ENCODE measurements at regions not wholly inside any gene's neighbourhood (a gene's known extent, or its start where the extent isn't known, plus 50 kb on each side); places are given as distances from the start of the nearest gene placed in this dataset.
"Not testable (repeated sequence)": the region's sequence is repeated elsewhere in the genome, so short reads cannot be mapped to it uniquely, and the experiment has no call there.

GRCh38 chr3:143175940-143176894 is 56.6 kb downstream of the CHST2 start:
- Mint-ChIP-seq H3K9me3 (peaks cover 23% of the 10 kb centered on the region), H3K4me1 (ENCODE audit: low read depth) (peaks cover 41% of the 10 kb centered on the region)
- not testable (repeated sequence) for H3K36me3 Mint-ChIP-seq (ENCODE audit: insufficient read depth); H3K27me3 Mint-ChIP-seq (ENCODE audit: low read depth); ATAC-seq; H3K4me3 Mint-ChIP-seq; DNase-seq

GRCh38 chr3:143177965-143178364 is 58.4 kb downstream of the CHST2 start:
- not testable (repeated sequence) for H3K36me3 Mint-ChIP-seq (ENCODE audit: insufficient read depth); H3K4me3 Mint-ChIP-seq; DNase-seq; H3K27me3 Mint-ChIP-seq (ENCODE audit: low read depth)
- H3K9me3 Mint-ChIP-seq = peaks cover 22% of the 10 kb centered on the region
- peaks cover 26% of the 10 kb centered on the region for H3K4me1 Mint-ChIP-seq (ENCODE audit: low read depth)
- peak in 1 of 2 donors; percentile 50 for ATAC-seq

- Mint-ChIP-seq H3K4me1 (ENCODE audit: low read depth) (peaks cover 20% of the 10 kb centered on the region), H3K9me3 (peaks cover 14% of the 10 kb centered on the region)
These were observed 59.4 kb downstream of the CHST2 start for GRCh38 chr3:143178775-143179548.

DNA sequence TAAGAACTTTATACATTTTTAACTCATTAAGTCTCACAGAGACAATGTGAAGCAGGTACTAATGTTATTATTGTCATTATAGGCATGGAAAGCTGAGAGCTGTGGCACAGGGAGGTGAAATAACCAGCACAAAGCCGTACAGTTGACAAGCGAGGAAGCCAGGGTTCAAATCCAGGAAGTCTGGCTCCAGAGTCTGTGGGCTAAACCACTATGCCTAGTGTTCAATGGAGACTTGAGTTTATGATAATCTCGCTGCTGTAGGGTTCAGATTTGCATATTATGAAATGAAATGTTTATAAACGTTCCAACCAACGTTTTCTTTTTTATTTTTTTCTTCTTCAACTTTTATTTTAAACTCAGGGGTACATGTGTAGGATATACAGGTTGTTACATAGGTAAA is 60.0 kb downstream of the CHST2 start:
- Mint-ChIP-seq H3K36me3 (ENCODE audit: insufficient read depth) (peaks cover 3% of the 10 kb centered on the region), H3K4me1 (ENCODE audit: low read depth) (peaks cover 14% of the 10 kb centered on the region), H3K4me3 (no peak overlapping the region), H3K27me3 (ENCODE audit: low read depth) (no peaks in the 10 kb centered on the region), H3K9me3 (peaks cover 9% of the 10 kb centered on the region)
- DNase-seq (no peak), ATAC-seq (no peak)

More at GRCh38 chr3:143178775-143179548, 59.4 kb downstream of the CHST2 start:
- H3K36me3 Mint-ChIP-seq (ENCODE audit: insufficient read depth); DNase-seq; H3K27me3 Mint-ChIP-seq (ENCODE audit: low read depth); H3K4me3 Mint-ChIP-seq; ATAC-seq: not testable (repeated sequence)

GRCh38 chr3:143180860-143181259 is 61.3 kb downstream of the CHST2 start:
- DNase-seq; H3K36me3 Mint-ChIP-seq (ENCODE audit: insufficient read depth); H3K9me3 Mint-ChIP-seq; H3K27me3 Mint-ChIP-seq (ENCODE audit: low read depth); ATAC-seq; H3K4me3 Mint-ChIP-seq; H3K4me1 Mint-ChIP-seq (ENCODE audit: low read depth): not testable (repeated sequence)

DNA sequence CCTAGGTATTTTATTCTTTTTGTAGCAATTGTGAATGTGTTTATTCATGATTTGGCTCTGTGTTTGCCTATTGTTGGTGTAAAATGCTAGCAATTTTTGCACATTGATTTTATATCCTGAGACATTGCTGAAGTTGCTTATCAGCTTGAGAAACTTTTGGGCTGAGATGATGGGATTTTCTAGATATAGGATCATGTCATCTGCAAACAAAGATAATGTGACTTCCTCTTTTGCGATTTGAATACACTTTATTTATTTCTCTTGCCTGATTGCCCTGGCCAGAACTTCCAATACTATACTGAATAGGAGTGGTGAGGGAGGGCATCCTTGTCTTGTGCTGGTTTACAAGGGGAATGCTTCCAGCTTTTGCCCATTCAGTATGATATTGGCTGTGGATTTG is 62.4 kb downstream of the CHST2 start:
- H3K4me1 Mint-ChIP-seq (ENCODE audit: low read depth); H3K9me3 Mint-ChIP-seq; H3K36me3 Mint-ChIP-seq (ENCODE audit: insufficient read depth); H3K27me3 Mint-ChIP-seq (ENCODE audit: low read depth); DNase-seq; ATAC-seq; H3K4me3 Mint-ChIP-seq: not testable (repeated sequence)

DNA sequence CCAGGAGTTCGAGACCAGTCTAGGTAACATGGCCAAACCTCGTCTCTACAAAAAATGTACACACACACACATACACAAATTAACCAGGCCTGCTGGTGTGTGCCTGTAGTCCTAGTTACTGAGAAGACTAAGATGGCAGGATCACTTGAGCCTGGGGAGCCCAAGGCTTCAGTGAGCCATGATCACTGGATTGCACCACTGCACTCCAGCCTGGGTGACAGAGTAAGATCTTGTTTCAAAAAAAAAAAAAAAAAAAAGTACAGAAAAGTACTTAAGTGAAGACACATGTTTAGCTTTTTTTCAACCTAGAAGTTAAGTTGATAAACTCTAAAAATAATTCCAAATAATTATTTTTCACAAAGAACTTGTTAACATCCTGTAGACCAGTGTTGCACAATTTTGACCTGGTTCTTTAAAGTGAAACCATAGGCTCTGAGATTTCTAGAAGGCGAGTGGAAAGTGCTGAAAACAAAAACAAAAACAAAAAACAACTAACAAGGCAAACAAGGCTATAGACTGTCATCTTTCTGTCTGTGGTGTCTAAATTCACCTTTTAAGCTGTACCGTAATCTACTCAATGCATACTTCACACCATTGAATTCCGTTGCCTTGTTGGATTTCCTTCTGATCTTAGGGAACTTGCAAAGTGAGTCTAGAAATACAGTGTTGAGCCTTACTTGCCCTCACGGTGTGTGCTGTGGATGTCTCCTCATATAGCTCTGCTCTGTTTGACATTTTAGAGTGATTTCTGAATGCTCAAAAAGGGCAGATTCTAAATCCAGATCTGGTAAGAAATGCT is 63.5 kb downstream of the CHST2 start:
- no peaks in the 10 kb centered on the region for H3K27me3 Mint-ChIP-seq (ENCODE audit: low read depth)
- ATAC-seq (no peak), DNase-seq (no peak)
- peaks cover 7% of the 10 kb centered on the region for H3K4me1 Mint-ChIP-seq (ENCODE audit: low read depth)
- H3K36me3 Mint-ChIP-seq (ENCODE audit: insufficient read depth) = peaks cover 3% of the 10 kb centered on the region
- peaks cover 9% of the 10 kb centered on the region for H3K9me3 Mint-ChIP-seq
- H3K4me3 Mint-ChIP-seq = no peak overlapping the region

- no peak for ATAC-seq
- peaks cover 7% of the 10 kb centered on the region for H3K4me1 Mint-ChIP-seq (ENCODE audit: low read depth)
- peaks cover 3% of the 10 kb centered on the region for H3K36me3 Mint-ChIP-seq (ENCODE audit: insufficient read depth)
- H3K4me3 Mint-ChIP-seq = no peak overlapping the region
- DNase-seq = no peak
- H3K27me3 Mint-ChIP-seq (ENCODE audit: low read depth) = no peaks in the 10 kb centered on the region
- peaks cover 9% of the 10 kb centered on the region for H3K9me3 Mint-ChIP-seq
These were observed 64.0 kb downstream of the CHST2 start for GRCh38 chr3:143183665-143183964.

DNA sequence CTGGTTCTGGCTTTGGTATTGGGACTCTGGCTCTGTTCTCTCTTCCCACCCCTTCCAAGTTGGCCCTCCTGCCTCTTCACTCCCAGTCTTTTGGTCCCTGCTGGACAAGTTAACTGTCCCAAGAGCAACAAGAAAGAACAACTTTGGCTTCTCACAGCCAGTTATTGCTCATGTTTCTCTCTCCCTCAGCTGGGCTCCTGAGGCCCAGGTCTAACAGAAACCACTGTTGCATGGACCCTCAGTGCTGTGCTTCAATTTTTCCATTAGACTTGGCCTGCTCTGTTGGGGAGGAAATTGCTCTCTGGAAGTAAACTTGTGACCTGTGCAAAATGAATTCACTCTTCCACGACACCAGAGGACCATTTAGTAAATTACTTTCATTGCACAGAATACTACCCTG is 64.5 kb downstream of the CHST2 start:
- Mint-ChIP-seq H3K4me1 (ENCODE audit: low read depth) (peaks cover 7% of the 10 kb centered on the region), H3K27me3 (ENCODE audit: low read depth) (no peaks in the 10 kb centered on the region), H3K4me3 (no peak overlapping the region), H3K36me3 (ENCODE audit: insufficient read depth) (peaks cover 3% of the 10 kb centered on the region), H3K9me3 (peaks cover 9% of the 10 kb centered on the region)
- DNase-seq (no peak), ATAC-seq (no peak)

GRCh38 chr3:143185401-143185800 is 65.8 kb downstream of the CHST2 start:
- peaks cover 4% of the 10 kb centered on the region for H3K9me3 Mint-ChIP-seq
- ATAC-seq = no peak
- DNase-seq = no peak
- peaks cover 4% of the 10 kb centered on the region for H3K4me1 Mint-ChIP-seq (ENCODE audit: low read depth)
- no peaks in the 10 kb centered on the region for H3K27me3 Mint-ChIP-seq (ENCODE audit: low read depth)
- no peak overlapping the region for H3K4me3 Mint-ChIP-seq
- peaks cover 3% of the 10 kb centered on the region for H3K36me3 Mint-ChIP-seq (ENCODE audit: insufficient read depth)

- H3K4me1 Mint-ChIP-seq (ENCODE audit: low read depth) = peaks cover 19% of the 10 kb centered on the region
- H3K27me3 Mint-ChIP-seq (ENCODE audit: low read depth) = no peaks in the 10 kb centered on the region
These were observed 67.5 kb downstream of the CHST2 start for GRCh38 chr3:143187111-143187510.

DNA sequence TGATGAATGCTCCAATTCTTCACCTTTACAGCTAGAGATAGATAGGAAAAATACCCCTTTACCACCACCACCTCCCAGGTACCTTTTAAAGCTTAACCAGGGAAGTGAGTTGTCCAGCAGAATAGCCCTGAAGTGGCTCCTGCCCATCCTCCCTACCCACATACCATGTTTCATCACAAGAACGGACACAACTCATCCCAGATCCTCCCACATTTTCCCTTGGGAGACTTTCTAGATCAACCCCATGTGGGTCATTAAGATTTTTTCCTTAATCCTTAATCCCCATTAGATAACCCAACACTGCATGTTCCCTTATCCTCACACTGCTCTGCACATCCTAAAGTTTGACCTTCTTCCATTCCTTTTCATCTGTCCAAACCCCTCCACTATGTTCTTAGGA is 69.3 kb downstream of the CHST2 start:
- DNase-seq (no peak), ATAC-seq (no peak)
- Mint-ChIP-seq H3K27me3 (ENCODE audit: low read depth) (no peaks in the 10 kb centered on the region), H3K4me3 (no peak overlapping the region), H3K9me3 (peaks cover 7% of the 10 kb centered on the region), H3K4me1 (ENCODE audit: low read depth) (peaks cover 24% of the 10 kb centered on the region), H3K36me3 (ENCODE audit: insufficient read depth) (no peaks in the 10 kb centered on the region)

More at GRCh38 chr3:143187111-143187510, 67.5 kb downstream of the CHST2 start:
- Mint-ChIP-seq H3K9me3 (no peaks in the 10 kb centered on the region), H3K4me3 (no peak overlapping the region), H3K36me3 (ENCODE audit: insufficient read depth) (no peaks in the 10 kb centered on the region)
- ATAC-seq (no peak), DNase-seq (no peak)

- peaks cover 24% of the 10 kb centered on the region for H3K4me1 Mint-ChIP-seq (ENCODE audit: low read depth)
- no peaks in the 10 kb centered on the region for H3K36me3 Mint-ChIP-seq (ENCODE audit: insufficient read depth)
- no peak for DNase-seq
- ATAC-seq = no peak
- H3K4me3 Mint-ChIP-seq = no peak overlapping the region
- H3K9me3 Mint-ChIP-seq = peaks cover 7% of the 10 kb centered on the region
- no peaks in the 10 kb centered on the region for H3K27me3 Mint-ChIP-seq (ENCODE audit: low read depth)
These were observed 70.5 kb downstream of the CHST2 start for GRCh38 chr3:143190101-143190500.

- H3K36me3 Mint-ChIP-seq (ENCODE audit: insufficient read depth) = no peaks in the 10 kb centered on the region
- ATAC-seq = no peak
- DNase-seq = no peak
- peaks cover 24% of the 10 kb centered on the region for H3K4me1 Mint-ChIP-seq (ENCODE audit: low read depth)
- no peaks in the 10 kb centered on the region for H3K27me3 Mint-ChIP-seq (ENCODE audit: low read depth)
- no peak overlapping the region for H3K4me3 Mint-ChIP-seq
- peaks cover 7% of the 10 kb centered on the region for H3K9me3 Mint-ChIP-seq
These were observed 72.6 kb downstream of the CHST2 start for GRCh38 chr3:143192193-143192592.
